B cell (primary cell): ENCODE measurements at regions not wholly inside any gene's neighbourhood (a gene's known extent, or its start where the extent isn't known, plus 50 kb on each side); places are given as distances from the start of the nearest gene placed in this dataset.

Experiments
- CTCF ChIP-seq: fragments of 200-600 bp; IDR thresholded peaks from one replicate; pipeline ENCODE4 v1.8.0; 2022; ENCODE audit warnings: antibody characterized with exemption, mild to moderate bottlenecking
- EZH2 ChIP-seq: IDR thresholded peaks from 2 replicates; pipeline ENCODE4 v1.6.1; 2012; ENCODE audit warnings: borderline replicate concordance, low read depth, mild to moderate bottlenecking, moderate library complexity, low read length; ENCODE audit not compliant: insufficient read depth, poor library complexity, severe bottlenecking

GRCh38 chr7:68821846-68822245 lies 776.4 kb upstream of the AUTS2 start:
- no peak for TF ChIP-seq CTCF
- no peak for TF ChIP-seq EZH2
